Limb (tissue), 2 donors: ENCODE measurements at regions not wholly inside any gene's neighbourhood (a gene's known extent, or its start where the extent isn't known, plus 50 kb on each side); places are given as distances from the start of the nearest gene placed in this dataset.

Experiments
- DNase-seq, 2 donors: peaks; one replicate each; pipeline ENCODE4 v3.0.0-alpha.2; 2016; ENCODE audit errors: extremely low spot score in 2 of 2

- no peak for DNase-seq
These were observed 177.4 kb downstream of the SEC61B start for GRCh38 chr9:99399474-99399873.

GRCh38 chr9:99400184-99400731 is 178.2 kb downstream of the SEC61B start:
- DNase-seq, result no peak

- no peak for DNase-seq
These were observed 179.8 kb downstream of the SEC61B start for GRCh38 chr9:99401680-99402504.

GRCh38 chr9:99403371-99403770 is 181.3 kb downstream of the SEC61B start:
- DNase-seq, result no peak

GRCh38 chr9:99405359-99405758 is 183.3 kb downstream of the SEC61B start:
- no peak for DNase-seq

GRCh38 chr9:99406939-99407338 is 184.9 kb downstream of the SEC61B start:
- DNase-seq, result no peak

GRCh38 chr9:99411068-99411467 is 189.0 kb downstream of the SEC61B start:
- no peak for DNase-seq

GRCh38 chr9:99411479-99412115 is 189.5 kb downstream of the SEC61B start:
- no peak for DNase-seq

- no peak for DNase-seq
These were observed 190.5 kb downstream of the SEC61B start for GRCh38 chr9:99412606-99413005.

- no peak for DNase-seq
These were observed 192.2 kb downstream of the SEC61B start for GRCh38 chr9:99414321-99414720.

GRCh38 chr9:99415606-99416005 is 193.5 kb downstream of the SEC61B start:
- DNase-seq, result no peak

GRCh38 chr9:99416007-99416406 is 193.9 kb downstream of the SEC61B start:
- no peak for DNase-seq

- no peak for DNase-seq
These were observed 197.0 kb downstream of the SEC61B start for GRCh38 chr9:99419070-99419469.

- DNase-seq, result no peak
These were observed 199.3 kb downstream of the SEC61B start for GRCh38 chr9:99421369-99421768.

- DNase-seq, result no peak
These were observed 203.0 kb downstream of the SEC61B start for GRCh38 chr9:99425124-99425523.

GRCh38 chr9:99425923-99426842 is 204.1 kb downstream of the SEC61B start:
- no peak for DNase-seq

GRCh38 chr9:99427260-99427659 is 205.2 kb downstream of the SEC61B start:
- DNase-seq, result no peak

- no peak for DNase-seq
These were observed 208.2 kb downstream of the SEC61B start for GRCh38 chr9:99430301-99430700.

GRCh38 chr9:99431103-99431502 is 209.0 kb downstream of the SEC61B start:
- DNase-seq, result no peak

GRCh38 chr9:99432075-99432474 is 210.0 kb downstream of the SEC61B start:
- DNase-seq, result no peak

GRCh38 chr9:99433095-99433494 is 211.0 kb downstream of the SEC61B start:
- no peak for DNase-seq

- no peak for DNase-seq
These were observed 211.5 kb downstream of the SEC61B start for GRCh38 chr9:99433555-99433954.
